H9 (cell line): ENCODE measurements at regions not wholly inside any gene's neighbourhood (a gene's known extent, or its start where the extent isn't known, plus 50 kb on each side); places are given as distances from the start of the nearest gene placed in this dataset.

ENCODE experiments used
- DNase-seq: peaks from one replicate; pipeline ENCODE4 v3.0.0-alpha.2; 2017
- H2AFZ ChIP-seq: one replicate; pipeline ENCODE4 v1.6.1; 2013; ENCODE audit warnings: mild to moderate bottlenecking, low read length, control low read depth, moderate library complexity
- H2AK5ac ChIP-seq: 2 replicates; pipeline ENCODE4 v1.6.1; 2013; ENCODE audit warnings: low read length, control low read depth, mixed read lengths; ENCODE audit not compliant: insufficient read length
- H2BK120ac ChIP-seq: one replicate; pipeline ENCODE4 v1.6.1; 2013; ENCODE audit warnings: low read depth, mild to moderate bottlenecking, low read length, control low read depth, inconsistent platforms; ENCODE audit not compliant: poor library complexity, severe bottlenecking
- H2BK12ac ChIP-seq: 2 replicates; pipeline ENCODE4 v1.6.1; 2013; ENCODE audit warnings: low read length, control low read depth, mixed read lengths, low read depth; ENCODE audit not compliant: insufficient read length
- H2BK15ac ChIP-seq: 2 replicates; pipeline ENCODE4 v1.6.1; 2013; ENCODE audit warnings: low read depth, low read length, control low read depth
- H2BK20ac ChIP-seq: one replicate; pipeline ENCODE4 v1.6.1; 2013; ENCODE audit warnings: low read depth, mild to moderate bottlenecking, low read length, control low read depth, inconsistent platforms; ENCODE audit not compliant: poor library complexity, severe bottlenecking
- H2BK5ac ChIP-seq: 2 replicates; pipeline ENCODE4 v1.6.1; 2013; ENCODE audit warnings: low read length, control low read depth, mixed read lengths; ENCODE audit not compliant: insufficient read length
- H3K14ac ChIP-seq: 2 replicates; pipeline ENCODE4 v1.6.1; 2013; ENCODE audit warnings: low read length, control low read depth; ENCODE audit not compliant: insufficient read depth
- H3K18ac ChIP-seq: 2 replicates; pipeline ENCODE4 v1.6.1; 2013; ENCODE audit warnings: low read depth, mild to moderate bottlenecking, mixed read lengths, low read length, control low read depth; ENCODE audit not compliant: insufficient read length
- H3K23ac ChIP-seq: 2 replicates; pipeline ENCODE4 v1.6.1; 2013; ENCODE audit warnings: low read length, control low read depth, mixed read lengths, low read depth; ENCODE audit not compliant: insufficient read length
- H3K23me2 ChIP-seq: 2 replicates; pipeline ENCODE4 v1.6.1; 2013; ENCODE audit warnings: low read depth, mild to moderate bottlenecking, mixed read lengths, low read length, control low read depth; ENCODE audit not compliant: insufficient read length, poor library complexity, severe bottlenecking
- H3K27ac ChIP-seq: 2 replicates; pipeline ENCODE4 v1.5.1; 2013; ENCODE audit warnings: low read length, control low read depth, mixed read lengths, low read depth; ENCODE audit not compliant: insufficient read length
- H3K27me3 ChIP-seq: 2 replicates; pipeline ENCODE4 v1.6.1; 2013; ENCODE audit warnings: low read length, control low read depth, inconsistent platforms; ENCODE audit not compliant: insufficient read depth
- H3K4ac ChIP-seq: 2 replicates; pipeline ENCODE4 v1.6.1; 2013; ENCODE audit warnings: low read depth, mild to moderate bottlenecking, control low read depth, inconsistent platforms, low read length, moderate library complexity
- H3K4me1 ChIP-seq: 2 replicates; pipeline ENCODE4 v1.6.1; 2013; ENCODE audit warnings: low read length, control low read depth, inconsistent platforms; ENCODE audit not compliant: insufficient read depth
- H3K4me2 ChIP-seq: 2 replicates; pipeline ENCODE4 v1.6.1; 2013; ENCODE audit warnings: low read length, control low read depth, mixed read lengths; ENCODE audit not compliant: insufficient read length, insufficient read depth
- H3K56ac ChIP-seq: 2 replicates; pipeline ENCODE4 v1.6.1; 2013; ENCODE audit warnings: low read depth, mild to moderate bottlenecking, mixed read lengths, low read length, control low read depth; ENCODE audit not compliant: insufficient read length
- H3K79me1 ChIP-seq: 2 replicates; pipeline ENCODE4 v1.6.1; 2013; ENCODE audit warnings: low read depth, mild to moderate bottlenecking, moderate library complexity, low read length, control low read depth, inconsistent platforms; ENCODE audit not compliant: insufficient read depth, poor library complexity, severe bottlenecking
- H3K79me2 ChIP-seq: 2 replicates; pipeline ENCODE4 v1.6.1; 2013; ENCODE audit warnings: low read length, control low read depth, inconsistent platforms; ENCODE audit not compliant: insufficient read depth
- H3K9ac ChIP-seq: 2 replicates; pipeline ENCODE4 v1.6.1; 2013; ENCODE audit warnings: low read length, control low read depth, mixed read lengths; ENCODE audit not compliant: insufficient read length; ENCODE audit errors: extremely low read depth
- H3K9me3 ChIP-seq: one replicate; pipeline ENCODE4 v1.6.1; 2013; ENCODE audit warnings: low read depth, low read length, inconsistent platforms; ENCODE audit not compliant: control insufficient read depth
- H3T11ph ChIP-seq: one replicate; pipeline ENCODE4 v1.6.1; 2013; ENCODE audit warnings: mild to moderate bottlenecking, low read length, control low read depth, inconsistent platforms
- H4K20me1 ChIP-seq: one replicate; pipeline ENCODE4 v1.6.1; 2013; ENCODE audit not compliant: control insufficient read depth, insufficient read length, insufficient read depth
- H4K5ac ChIP-seq: 2 replicates; pipeline ENCODE4 v1.6.1; 2013; ENCODE audit warnings: low read depth, mild to moderate bottlenecking, mixed read lengths, low read length, control low read depth; ENCODE audit not compliant: insufficient read length
- H4K8ac ChIP-seq: replicated peaks from 2 replicates; pipeline ENCODE4 v1.6.1; 2013; ENCODE audit warnings: low read length, control low read depth, mixed read lengths, low read depth; ENCODE audit not compliant: insufficient read length
- H4K91ac ChIP-seq: 2 replicates; pipeline ENCODE4 v1.6.1; 2013; ENCODE audit warnings: low read depth, mild to moderate bottlenecking, moderate library complexity, mixed read lengths, low read length, control low read depth; ENCODE audit not compliant: insufficient read length
- H3K27ac Mint-ChIP-seq, 3 experiments: 2 replicates in 2 of 3; 3 replicates in 1 of 3; pipeline ENCODE4 v1.8.0; 2020 to 2021; ENCODE audit warnings: mixed read lengths in 3 of 3, mild to moderate bottlenecking in 1 of 3, moderate library complexity in 1 of 3
- H3K27me3 Mint-ChIP-seq: 2 replicates; pipeline ENCODE4 v1.8.0; 2021; ENCODE audit warnings: low read depth, mild to moderate bottlenecking, moderate library complexity, mixed read lengths
- H3K36me3 Mint-ChIP-seq, 3 experiments: 2 replicates in 2 of 3; 3 replicates in 1 of 3; pipeline ENCODE4 v1.8.0; 2020 to 2021; ENCODE audit warnings: low read depth in 3 of 3, mixed read lengths in 3 of 3; ENCODE audit not compliant: insufficient read depth in 1 of 3
- H3K4me1 Mint-ChIP-seq, 2 experiments: 2 replicates each; pipeline ENCODE4 v1.8.0; 2020; ENCODE audit warnings: mixed read lengths in 2 of 2
- H3K4me3 Mint-ChIP-seq, 2 experiments: 2 replicates in 1 of 2; 3 replicates in 1 of 2; pipeline ENCODE4 v1.8.0; 2020 to 2021; ENCODE audit warnings: mild to moderate bottlenecking in 2 of 2, mixed read lengths in 2 of 2, moderate library complexity in 1 of 2
- H3K9me3 Mint-ChIP-seq, 2 experiments: 2 replicates in 1 of 2; 3 replicates in 1 of 2; pipeline ENCODE4 v1.8.0; 2020; ENCODE audit warnings: mild to moderate bottlenecking in 2 of 2, mixed read lengths in 2 of 2, moderate library complexity in 1 of 2
- WGBS: extraction: QIAGEN DNeasy Blood & Tissue Kit; methylation state at CpG from one replicate; pipeline ENCODE4 v1.1.7; 2013; ENCODE audit warnings: missing lambda C conversion rate, low lambda C conversion rate, mixed read lengths; ENCODE audit not compliant: insufficient read length; ENCODE audit errors: extremely low coverage; 5-methylcytosine and 5-hydroxymethylcytosine counted together
- TF ChIP-seq, protein P1 (sequence below): fragments of 200-600 bp; sonication (generic); conservative IDR thresholded peaks from 3 replicates; pipeline ENCODE4 v1.8.0; 2021; ENCODE audit warnings: antibody characterized with exemption, mild to moderate bottlenecking

GRCh38 chr14:97311411-97311810, 514.2 kb downstream of the VRK1 start:
- H3K27me3 Mint-ChIP-seq = no peaks in the 10 kb centered on the region; the same call in 1 of the 2 replicates
- Histone ChIP-seq H3K9ac (no peak overlapping the region), H3K9me3 (no peaks in the 10 kb centered on the region), H3K4me2 (no peak overlapping the region), H3K79me2 (no peaks in the 10 kb centered on the region), H3K18ac (no peak overlapping the region), H4K91ac (no peak overlapping the region), H3K23ac (no peak overlapping the region), H3K56ac (no peak overlapping the region), H3K79me1 (no peaks in the 10 kb centered on the region), H3K27ac (no peak overlapping the region), H2BK120ac (no peak overlapping the region), H3K14ac (no peak overlapping the region), H2BK20ac (no peak overlapping the region), H3T11ph (no peak overlapping the region), H4K20me1 (no peaks in the 10 kb centered on the region), H4K5ac (no peak overlapping the region), H2BK12ac (no peak overlapping the region), H3K4me1 (no peaks in the 10 kb centered on the region), H2BK15ac (no peak overlapping the region), H2AK5ac (no peak overlapping the region), H3K4ac (no peak overlapping the region), H2BK5ac (no peak overlapping the region), H2AFZ (no peak overlapping the region), H3K27me3 (no peaks in the 10 kb centered on the region), H3K23me2 (no peaks in the 10 kb centered on the region), H4K8ac (no peak overlapping the region)
- H3K9me3 Mint-ChIP-seq = peaks cover 8% of the 10 kb centered on the region in 2 experiments; a peak in 3 of 5 replicates
- no peak overlapping the region for H3K27ac Mint-ChIP-seq
- no peaks in the 10 kb centered on the region for H3K4me1 Mint-ChIP-seq
- DNase-seq = no peak
- no peak overlapping the region for H3K4me3 Mint-ChIP-seq
- TF ChIP-seq, protein P1, sequence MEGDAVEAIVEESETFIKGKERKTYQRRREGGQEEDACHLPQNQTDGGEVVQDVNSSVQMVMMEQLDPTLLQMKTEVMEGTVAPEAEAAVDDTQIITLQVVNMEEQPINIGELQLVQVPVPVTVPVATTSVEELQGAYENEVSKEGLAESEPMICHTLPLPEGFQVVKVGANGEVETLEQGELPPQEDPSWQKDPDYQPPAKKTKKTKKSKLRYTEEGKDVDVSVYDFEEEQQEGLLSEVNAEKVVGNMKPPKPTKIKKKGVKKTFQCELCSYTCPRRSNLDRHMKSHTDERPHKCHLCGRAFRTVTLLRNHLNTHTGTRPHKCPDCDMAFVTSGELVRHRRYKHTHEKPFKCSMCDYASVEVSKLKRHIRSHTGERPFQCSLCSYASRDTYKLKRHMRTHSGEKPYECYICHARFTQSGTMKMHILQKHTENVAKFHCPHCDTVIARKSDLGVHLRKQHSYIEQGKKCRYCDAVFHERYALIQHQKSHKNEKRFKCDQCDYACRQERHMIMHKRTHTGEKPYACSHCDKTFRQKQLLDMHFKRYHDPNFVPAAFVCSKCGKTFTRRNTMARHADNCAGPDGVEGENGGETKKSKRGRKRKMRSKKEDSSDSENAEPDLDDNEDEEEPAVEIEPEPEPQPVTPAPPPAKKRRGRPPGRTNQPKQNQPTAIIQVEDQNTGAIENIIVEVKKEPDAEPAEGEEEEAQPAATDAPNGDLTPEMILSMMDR = no peak
- peaks cover 0 to 5% (median 0%) of the 10 kb centered on the region in 3 experiments; a peak in 2 of 7 replicates for H3K36me3 Mint-ChIP-seq
- WGBS = no CpG with 5 or more reads among the region's 3 CpGs
